Ishikawa (cell line): ENCODE measurements at regions not wholly inside any gene's neighbourhood (a gene's known extent, or its start where the extent isn't known, plus 50 kb on each side); places are given as distances from the start of the nearest gene placed in this dataset.

Source experiments
- CEBPB ChIP-seq: IDR thresholded peaks from 2 replicates; pipeline ENCODE4 v1.6.1; 2012
- CREB1 ChIP-seq: IDR thresholded peaks from 2 replicates; pipeline ENCODE4 v1.6.1; 2012; ENCODE audit warnings: low read depth
- EGR1 ChIP-seq: IDR thresholded peaks from 2 replicates; pipeline ENCODE4 v1.6.1; 2012
- EP300 ChIP-seq: IDR thresholded peaks from 2 replicates; pipeline ENCODE4 v1.6.1; 2012; ENCODE audit warnings: borderline replicate concordance
- FOXM1 ChIP-seq: IDR thresholded peaks from 2 replicates; pipeline ENCODE4 v1.6.1; 2012; ENCODE audit warnings: low read depth, borderline replicate concordance
- NFIC ChIP-seq: IDR thresholded peaks from 2 replicates; pipeline ENCODE4 v1.6.1; 2012
- RAD21 ChIP-seq: IDR thresholded peaks from 2 replicates; pipeline ENCODE4 v1.6.1; 2012; ENCODE audit warnings: low read depth
- REST ChIP-seq: IDR thresholded peaks from 2 replicates; pipeline ENCODE4 v1.6.1; 2012; ENCODE audit warnings: low read depth, mild to moderate bottlenecking
- TAF1 ChIP-seq: IDR thresholded peaks from 2 replicates; pipeline ENCODE4 v1.6.1; 2012; ENCODE audit warnings: low read depth, mild to moderate bottlenecking
- TCF12 ChIP-seq: IDR thresholded peaks from 2 replicates; pipeline ENCODE4 v1.6.1; 2012; ENCODE audit warnings: low read depth
- TEAD4 ChIP-seq: IDR thresholded peaks from 2 replicates; pipeline ENCODE4 v1.6.1; 2012
- YY1 ChIP-seq: IDR thresholded peaks from 2 replicates; pipeline ENCODE4 v1.6.1; 2012; ENCODE audit warnings: low read depth
- ZBTB7A ChIP-seq: IDR thresholded peaks from 2 replicates; pipeline ENCODE4 v1.6.1; 2012; ENCODE audit warnings: low read depth
- TF ChIP-seq, protein P1 (sequence below): IDR thresholded peaks from 2 replicates; pipeline ENCODE4 v1.6.1; 2012
- TF ChIP-seq, protein P2 (sequence below): IDR thresholded peaks from 2 replicates; pipeline ENCODE4 v1.6.1; 2012

DNA sequence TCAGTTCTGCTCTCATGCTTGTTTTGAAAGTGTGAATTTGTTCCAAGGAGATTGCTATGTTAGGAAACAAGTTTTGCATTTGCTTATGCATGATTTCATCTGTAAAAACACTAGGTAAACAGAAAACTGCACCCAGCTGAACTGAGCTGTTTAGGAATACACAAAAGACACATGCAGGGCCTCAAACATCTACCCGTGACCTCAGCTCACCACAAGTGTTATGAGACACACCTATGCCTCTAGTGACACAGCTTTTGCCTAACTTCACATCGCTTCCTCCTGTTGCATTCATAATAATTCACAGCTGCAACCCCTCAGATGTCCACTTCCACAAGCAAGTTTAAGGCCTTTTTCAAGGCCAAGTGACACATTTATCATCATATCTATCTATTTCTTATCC is 98.0 kb upstream of the SLC24A3 start:
- TF ChIP-seq RAD21 (no peak), YY1 (no peak), TEAD4 (no peak), NFIC (no peak), EGR1 (no peak), CEBPB (no peak), ZBTB7A (no peak), CREB1 (no peak)
- TF ChIP-seq, protein P1, sequence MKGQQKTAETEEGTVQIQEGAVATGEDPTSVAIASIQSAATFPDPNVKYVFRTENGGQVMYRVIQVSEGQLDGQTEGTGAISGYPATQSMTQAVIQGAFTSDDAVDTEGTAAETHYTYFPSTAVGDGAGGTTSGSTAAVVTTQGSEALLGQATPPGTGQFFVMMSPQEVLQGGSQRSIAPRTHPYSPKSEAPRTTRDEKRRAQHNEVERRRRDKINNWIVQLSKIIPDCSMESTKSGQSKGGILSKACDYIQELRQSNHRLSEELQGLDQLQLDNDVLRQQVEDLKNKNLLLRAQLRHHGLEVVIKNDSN: no peak

- TF ChIP-seq FOXM1: no peak
- TF ChIP-seq TCF12: no peak
- TF ChIP-seq CREB1: no peak
- no peak for TF ChIP-seq EP300
- TF ChIP-seq NFIC: no peak
Observed at GRCh38 chr20:19115581-19115980, 96.9 kb upstream of the SLC24A3 start.

DNA sequence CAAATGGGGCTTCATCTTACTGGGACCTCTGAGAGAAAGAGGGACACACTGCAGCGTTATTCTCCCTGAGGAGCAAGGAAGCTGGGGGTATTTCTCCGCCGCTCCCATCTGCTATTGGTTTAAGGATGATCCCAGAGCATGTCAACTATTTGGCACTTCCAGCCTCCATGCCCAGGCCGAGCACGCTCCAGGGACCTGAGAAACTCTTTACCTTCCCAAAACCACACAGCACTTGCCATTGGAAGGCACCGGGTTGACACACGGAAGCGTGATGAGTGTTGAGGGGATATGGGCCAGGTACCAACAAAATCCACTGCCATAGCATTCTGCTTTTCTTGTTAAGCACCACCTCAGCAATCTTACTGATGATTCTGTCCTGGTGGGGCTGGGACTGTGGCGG is 92.4 kb upstream of the SLC24A3 start:
- TF ChIP-seq TAF1 (no peak), REST (no peak), CREB1 (no peak), EP300 (no peak), TCF12 (no peak), NFIC (no peak), FOXM1 (no peak), TEAD4 (no peak), ZBTB7A (no peak), EGR1 (no peak), YY1 (no peak), RAD21 (no peak), CEBPB (no peak)
- TF ChIP-seq, protein P2, sequence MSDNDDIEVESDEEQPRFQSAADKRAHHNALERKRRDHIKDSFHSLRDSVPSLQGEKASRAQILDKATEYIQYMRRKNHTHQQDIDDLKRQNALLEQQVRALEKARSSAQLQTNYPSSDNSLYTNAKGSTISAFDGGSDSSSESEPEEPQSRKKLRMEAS: no peak
- TF ChIP-seq, protein P1: no peak

- TF ChIP-seq TEAD4 (no peak), EP300 (no peak), NFIC (no peak), TAF1 (no peak), CEBPB (no peak), EGR1 (no peak), REST (no peak), YY1 (no peak), TCF12 (no peak), FOXM1 (no peak), RAD21 (no peak)
- TF ChIP-seq, protein P2: no peak
Observed at GRCh38 chr20:19120569-19120968, 91.9 kb upstream of the SLC24A3 start.

DNA sequence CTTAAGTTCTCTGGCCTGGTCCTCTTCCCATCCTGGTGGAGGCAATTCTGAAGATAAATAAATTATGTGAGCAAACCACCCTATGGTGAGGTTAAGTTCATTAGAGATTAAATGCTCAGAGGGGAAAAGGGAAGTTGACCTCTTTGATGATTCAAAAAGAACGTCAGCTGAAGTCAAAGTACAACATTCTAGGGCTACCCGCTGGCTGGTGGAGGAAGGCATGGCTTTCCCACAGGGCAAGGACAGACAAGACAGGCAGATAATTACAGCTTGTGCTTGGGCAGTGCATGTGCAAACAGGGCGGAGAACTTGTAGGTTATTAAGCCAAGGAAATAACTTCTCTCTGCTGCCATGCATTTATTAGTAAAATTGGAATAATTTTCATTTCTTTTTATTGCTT is 91.0 kb upstream of the SLC24A3 start:
- TF ChIP-seq NFIC (no peak), YY1 (no peak), CEBPB (no peak), EP300 (no peak), ZBTB7A (no peak), TAF1 (no peak), TCF12 (no peak), CREB1 (no peak)
- TF ChIP-seq, protein P2: no peak
- TF ChIP-seq, protein P1: no peak

DNA sequence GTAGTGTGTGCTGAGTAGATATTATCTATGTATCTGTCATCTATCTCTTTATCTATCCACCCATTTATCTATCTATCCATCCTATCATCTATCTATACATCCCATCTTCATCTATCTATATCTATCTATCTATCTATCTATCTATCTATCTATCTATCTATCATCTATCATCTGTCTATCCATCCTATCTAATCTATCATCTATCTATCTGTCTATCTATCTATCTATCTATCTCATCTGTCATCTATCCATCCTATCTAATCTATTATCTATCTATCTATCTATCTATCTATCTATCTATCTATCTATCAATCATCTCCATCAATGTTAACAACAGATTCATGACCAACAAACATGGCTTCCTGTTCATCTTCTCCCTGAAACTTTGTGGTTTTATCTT is 90.5 kb upstream of the SLC24A3 start:
- TF ChIP-seq FOXM1 (no peak), RAD21 (no peak), NFIC (no peak), YY1 (no peak), TEAD4 (no peak), TCF12 (no peak)
- TF ChIP-seq, protein P2: no peak
